22Rv1 (cell line): ENCODE measurements at regions not wholly inside any gene's neighbourhood (a gene's known extent, or its start where the extent isn't known, plus 50 kb on each side); places are given as distances from the start of the nearest gene placed in this dataset.

Experiments used
- ZFX ChIP-seq: fragments of 450-650 bp; IDR thresholded peaks from 2 replicates; pipeline ENCODE4 v1.6.1; 2017; ENCODE audit warnings: antibody characterized with exemption, borderline replicate concordance
- TF ChIP-seq, protein P1 (sequence below): fragments of 450-650 bp; IDR thresholded peaks from 2 replicates; pipeline ENCODE4 v1.5.1; 2017; ENCODE audit warnings: mild to moderate bottlenecking

DNA sequence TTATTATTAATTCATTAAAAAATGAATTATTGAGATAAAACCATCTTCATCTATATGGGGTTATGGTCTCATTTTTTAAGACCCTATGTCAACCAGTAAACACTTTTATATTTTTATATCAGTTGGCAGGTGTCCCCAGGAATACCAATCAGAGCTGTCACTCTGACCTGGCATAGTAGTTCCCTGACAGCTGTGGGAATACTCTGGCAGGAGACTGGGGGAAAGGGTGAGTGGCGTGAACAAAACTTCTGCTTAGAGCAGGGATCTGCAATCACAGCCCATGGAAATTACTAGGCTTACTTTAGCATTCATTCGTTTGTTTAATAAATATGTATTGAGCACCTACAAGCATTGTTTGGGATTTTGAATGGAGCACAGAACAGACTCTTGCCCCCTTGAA, 254.1 kb upstream of the KLF3 start:
- TF ChIP-seq, protein P1, sequence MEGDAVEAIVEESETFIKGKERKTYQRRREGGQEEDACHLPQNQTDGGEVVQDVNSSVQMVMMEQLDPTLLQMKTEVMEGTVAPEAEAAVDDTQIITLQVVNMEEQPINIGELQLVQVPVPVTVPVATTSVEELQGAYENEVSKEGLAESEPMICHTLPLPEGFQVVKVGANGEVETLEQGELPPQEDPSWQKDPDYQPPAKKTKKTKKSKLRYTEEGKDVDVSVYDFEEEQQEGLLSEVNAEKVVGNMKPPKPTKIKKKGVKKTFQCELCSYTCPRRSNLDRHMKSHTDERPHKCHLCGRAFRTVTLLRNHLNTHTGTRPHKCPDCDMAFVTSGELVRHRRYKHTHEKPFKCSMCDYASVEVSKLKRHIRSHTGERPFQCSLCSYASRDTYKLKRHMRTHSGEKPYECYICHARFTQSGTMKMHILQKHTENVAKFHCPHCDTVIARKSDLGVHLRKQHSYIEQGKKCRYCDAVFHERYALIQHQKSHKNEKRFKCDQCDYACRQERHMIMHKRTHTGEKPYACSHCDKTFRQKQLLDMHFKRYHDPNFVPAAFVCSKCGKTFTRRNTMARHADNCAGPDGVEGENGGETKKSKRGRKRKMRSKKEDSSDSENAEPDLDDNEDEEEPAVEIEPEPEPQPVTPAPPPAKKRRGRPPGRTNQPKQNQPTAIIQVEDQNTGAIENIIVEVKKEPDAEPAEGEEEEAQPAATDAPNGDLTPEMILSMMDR, result no peak
- no peak for TF ChIP-seq ZFX
